ENCODE measurements at regions not wholly inside any gene's neighbourhood (a gene's known extent, or its start where the extent isn't known, plus 50 kb on each side); places are given as distances from the start of the nearest gene placed in this dataset.

- TF ChIP-seq EZH2 (IDR thresholded peaks at IDR 0.05) (no peak), CTCF (IDR thresholded peaks at IDR 0.05) (no peak)
Observed at GRCh38 chr22:46091277-46091977, 58.9 kb upstream of the PPARA start.
